Esophagus muscularis mucosa (tissue), 4 donors: ENCODE measurements at regions not wholly inside any gene's neighbourhood (a gene's known extent, or its start where the extent isn't known, plus 50 kb on each side); places are given as distances from the start of the nearest gene placed in this dataset.

Source experiments
- DNase-seq: peaks from one replicate; pipeline ENCODE4 v3.0.0-alpha.2; 2017; ENCODE audit errors: extremely low spot score
- H3K27ac ChIP-seq, 4 donors: fragments of 200-600 bp; sonication (generic); replicated peaks in 1 of 4; 1 replicate in 3 of 4; 2 replicates in 1 of 4; pipeline ENCODE4 v1.5.1; 2016 to 2019; ENCODE audit warnings: mild to moderate bottlenecking in 1 of 4
- H3K27me3 ChIP-seq, 4 donors: fragments of 200-600 bp; sonication (generic); one replicate each; pipeline versions ENCODE4 v1.5.1 to v1.6.0; 2016 to 2019
- H3K36me3 ChIP-seq, 4 donors: fragments of 200-600 bp; sonication (generic); one replicate each; pipeline ENCODE4 v1.5.1; 2016 to 2019
- H3K4me1 ChIP-seq, 4 donors: fragments of 200-600 bp; sonication (generic); one replicate each; pipeline ENCODE4 v1.5.1; 2016 to 2019
- H3K4me3 ChIP-seq, 4 donors: fragments of 200-600 bp; sonication (generic); 1 replicate in 2 of 4; 2 replicates in 2 of 4; pipeline ENCODE4 v1.5.1; 2016 to 2019; ENCODE audit warnings: mild to moderate bottlenecking in 4 of 4, moderate library complexity in 1 of 4
- H3K9me3 ChIP-seq, 4 donors: fragments of 200-600 bp; sonication (generic); 1 replicate in 3 of 4; 2 replicates in 1 of 4; pipeline ENCODE4 v1.5.1; 2016 to 2019
- EP300 ChIP-seq: sonication (generic); formaldehyde crosslinking; IDR thresholded peaks from one replicate; pipeline ENCODE4 v1.6.1; 2017; ENCODE audit warnings: antibody characterized with exemption
- POLR2A ChIP-seq: fragments of 450-650 bp; IDR thresholded peaks from one replicate; pipeline ENCODE4 v1.6.1; 2017; ENCODE audit warnings: antibody characterized with exemption, moderate library complexity, mild to moderate bottlenecking, low read depth
- POLR2AphosphoS5 ChIP-seq, 2 donors: sonication (generic); formaldehyde crosslinking; IDR thresholded peaks; one replicate each; pipeline ENCODE4 v1.6.1; 2017; ENCODE audit warnings: antibody characterized with exemption in 2 of 2
- WGBS: methylation state at CpG from one replicate; pipeline ENCODE4 v1.1.5; 2018; 5-methylcytosine and 5-hydroxymethylcytosine counted together
- intact Hi-C: fragments of 100-400 bp; cut with DNase I; formaldehyde crosslinking; loops from one replicate; pipeline ENCODE4 v1.15.1; 2023
- TF ChIP-seq, protein P1 (sequence below), 3 experiments: fragments of 200-600 bp in 2 of 3; fragments of 450-650 bp in 1 of 3; sonication (generic) in 2 of 3; IDR thresholded peaks; one replicate each; pipeline ENCODE4 v1.5.1; 2017 to 2019; ENCODE audit warnings: antibody characterized with exemption in 3 of 3, mild to moderate bottlenecking in 2 of 3, moderate library complexity in 1 of 3

DNA sequence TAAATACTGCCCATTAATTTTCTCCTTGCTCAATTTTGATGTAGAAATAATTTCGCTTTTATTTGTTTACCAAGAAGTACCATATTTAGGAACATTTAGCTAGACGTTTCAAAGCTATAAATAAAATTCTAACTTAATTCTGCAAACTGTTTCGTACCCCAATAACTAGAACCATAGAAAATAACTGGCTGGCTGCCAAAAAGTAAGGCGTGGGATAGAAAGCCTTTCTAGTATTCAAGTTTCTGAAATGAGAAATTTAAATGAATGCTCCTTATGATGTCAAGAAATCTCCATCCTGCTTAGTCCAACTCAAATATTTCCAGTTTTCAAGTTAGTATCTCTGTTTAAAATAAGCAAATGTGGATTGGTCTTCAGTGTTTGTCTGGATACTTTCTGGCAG is 167.4 kb downstream of the FBXO8 start:
- WGBS, result 58% methylated on average over 4 of the region's 4 CpGs
- peaks cover 0 to 34% (median 31%) of the 10 kb centered on the region in 4 donors for H3K4me1 ChIP-seq
- H3K9me3 ChIP-seq, result no peaks in the 10 kb centered on the region
- H3K36me3 ChIP-seq, result no peaks in the 10 kb centered on the region
- no peaks in the 10 kb centered on the region for H3K27me3 ChIP-seq
- no peak overlapping the region for H3K4me3 ChIP-seq
- DNase-seq, result no peak
- intact Hi-C loops, result no loop called here
- TF ChIP-seq POLR2A (no peak), POLR2AphosphoS5 (IDR thresholded peaks at IDR 0.05) (no peak), EP300 (no peak)
- TF ChIP-seq, protein P1, sequence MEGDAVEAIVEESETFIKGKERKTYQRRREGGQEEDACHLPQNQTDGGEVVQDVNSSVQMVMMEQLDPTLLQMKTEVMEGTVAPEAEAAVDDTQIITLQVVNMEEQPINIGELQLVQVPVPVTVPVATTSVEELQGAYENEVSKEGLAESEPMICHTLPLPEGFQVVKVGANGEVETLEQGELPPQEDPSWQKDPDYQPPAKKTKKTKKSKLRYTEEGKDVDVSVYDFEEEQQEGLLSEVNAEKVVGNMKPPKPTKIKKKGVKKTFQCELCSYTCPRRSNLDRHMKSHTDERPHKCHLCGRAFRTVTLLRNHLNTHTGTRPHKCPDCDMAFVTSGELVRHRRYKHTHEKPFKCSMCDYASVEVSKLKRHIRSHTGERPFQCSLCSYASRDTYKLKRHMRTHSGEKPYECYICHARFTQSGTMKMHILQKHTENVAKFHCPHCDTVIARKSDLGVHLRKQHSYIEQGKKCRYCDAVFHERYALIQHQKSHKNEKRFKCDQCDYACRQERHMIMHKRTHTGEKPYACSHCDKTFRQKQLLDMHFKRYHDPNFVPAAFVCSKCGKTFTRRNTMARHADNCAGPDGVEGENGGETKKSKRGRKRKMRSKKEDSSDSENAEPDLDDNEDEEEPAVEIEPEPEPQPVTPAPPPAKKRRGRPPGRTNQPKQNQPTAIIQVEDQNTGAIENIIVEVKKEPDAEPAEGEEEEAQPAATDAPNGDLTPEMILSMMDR (IDR thresholded peaks at IDR 0.05), result no peak
- H3K27ac ChIP-seq, result no peak overlapping the region

DNA sequence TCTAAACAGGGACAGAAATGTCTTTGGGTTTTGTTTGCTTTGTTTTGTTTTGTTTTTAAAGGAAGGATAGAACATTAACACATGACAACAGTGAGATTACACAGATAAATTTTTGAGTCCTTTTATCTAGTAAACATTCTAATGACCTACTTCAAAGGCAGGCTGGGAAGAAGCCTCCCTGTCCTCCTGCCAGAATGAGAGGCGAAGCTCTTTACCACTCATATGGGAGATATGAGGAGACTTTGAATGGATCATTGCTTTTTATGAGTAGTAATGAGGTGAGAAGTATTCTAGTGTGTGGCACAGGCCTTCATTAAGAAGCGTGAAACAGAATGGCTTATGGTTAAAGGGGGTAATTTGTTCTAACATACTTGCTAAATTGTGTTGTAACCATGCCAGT is 172.0 kb downstream of the FBXO8 start:
- 62% methylated on average over 2 of the region's 2 CpGs for WGBS
- Histone ChIP-seq H3K4me3 (no peak overlapping the region), H3K4me1 (peaks cover 0 to 31% (median 16%) of the 10 kb centered on the region in 4 donors), H3K27ac (peak overlapping the region in 3 of 4 donors; percentile 2 to 27 (median 22)), H3K9me3 (no peaks in the 10 kb centered on the region), H3K27me3 (no peaks in the 10 kb centered on the region), H3K36me3 (no peaks in the 10 kb centered on the region)
- intact Hi-C loops, result no loop called here
- DNase-seq, result no peak
- TF ChIP-seq EP300, result no peak
- TF ChIP-seq, protein P1 (IDR thresholded peaks at IDR 0.05), result no peak
- TF ChIP-seq POLR2AphosphoS5 (IDR thresholded peaks at IDR 0.05), result no peak
- TF ChIP-seq POLR2A, result no peak

DNA sequence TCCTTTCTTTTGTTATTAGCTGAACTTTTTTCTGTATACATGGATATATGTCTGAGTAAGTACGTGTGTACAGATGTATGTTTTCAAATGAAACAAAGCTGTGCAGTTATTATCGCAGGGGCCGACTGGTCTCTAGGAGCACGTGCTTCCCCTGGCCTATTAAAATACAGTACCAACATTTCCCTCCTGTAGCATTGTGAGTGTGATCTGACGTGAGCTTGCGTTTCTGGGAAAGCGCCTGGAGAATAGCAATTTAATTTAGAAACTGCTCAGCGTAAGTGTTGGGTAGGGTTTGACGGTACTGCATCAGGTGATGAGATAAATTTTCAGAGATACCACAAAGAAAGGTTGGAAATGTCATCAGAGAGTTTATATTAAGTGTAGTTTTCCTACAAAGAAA is 173.3 kb downstream of the FBXO8 start:
- 55% methylated on average over 9 of the region's 9 CpGs for WGBS

DNA sequence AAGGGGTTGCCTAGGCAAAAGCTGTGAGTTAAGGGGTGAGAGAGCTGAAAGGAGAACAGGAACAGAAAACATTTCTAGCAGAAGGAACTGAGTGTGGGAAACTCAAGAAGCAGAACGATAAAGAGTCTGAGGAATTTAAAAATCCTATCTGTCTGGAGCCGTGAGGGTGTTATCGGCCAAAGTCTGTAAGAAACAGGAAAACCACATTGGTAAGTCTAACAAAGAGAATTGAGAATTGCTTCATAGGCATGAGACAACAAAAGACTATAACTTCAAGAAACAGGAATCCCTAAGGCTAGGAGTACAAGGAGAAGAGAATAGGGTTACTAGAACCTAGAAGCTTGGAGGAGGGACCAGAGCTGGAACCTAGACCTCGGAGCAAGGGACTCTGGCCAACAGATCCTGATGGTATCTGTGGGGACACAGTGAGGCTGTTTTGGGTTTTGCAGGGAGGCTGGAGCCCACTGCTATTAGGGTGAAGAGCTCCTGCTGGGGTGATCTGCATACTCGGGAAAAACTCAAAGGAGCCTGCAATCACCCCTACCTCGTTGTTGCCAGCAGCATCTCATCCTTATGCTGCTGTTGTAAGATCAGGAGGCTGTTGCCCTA is 175.6 kb downstream of the FBXO8 start:
- WGBS, result 60% methylated on average over 6 of the region's 6 CpGs

More for the DNA sequence above, 173.3 kb downstream of the FBXO8 start:
- intact Hi-C loops, result no loop called here
- no peak for DNase-seq
- H3K4me1 ChIP-seq, result peaks cover 0 to 27% (median 16%) of the 10 kb centered on the region in 4 donors
- no peak overlapping the region for H3K4me3 ChIP-seq
- H3K9me3 ChIP-seq, result no peaks in the 10 kb centered on the region
- TF ChIP-seq POLR2AphosphoS5 (IDR thresholded peaks at IDR 0.05) (no peak), POLR2A (no peak), EP300 (no peak)
- TF ChIP-seq, protein P1 (IDR thresholded peaks at IDR 0.05), result no peak
- H3K27ac ChIP-seq, result no peak overlapping the region
- H3K36me3 ChIP-seq, result no peaks in the 10 kb centered on the region
- no peaks in the 10 kb centered on the region for H3K27me3 ChIP-seq

More for the DNA sequence above, 175.6 kb downstream of the FBXO8 start:
- no peaks in the 10 kb centered on the region for H3K27me3 ChIP-seq
- no peaks in the 10 kb centered on the region for H3K36me3 ChIP-seq
- no peak for DNase-seq
- TF ChIP-seq POLR2AphosphoS5 (IDR thresholded peaks at IDR 0.05) (no peak), POLR2A (no peak), EP300 (no peak)
- TF ChIP-seq, protein P1 (IDR thresholded peaks at IDR 0.05), result no peak
- intact Hi-C loops, result no loop called here
- H3K4me1 ChIP-seq, result peaks cover 0 to 27% (median 16%) of the 10 kb centered on the region in 4 donors
- H3K27ac ChIP-seq, result no peak overlapping the region
- H3K9me3 ChIP-seq, result no peaks in the 10 kb centered on the region
- H3K4me3 ChIP-seq, result no peak overlapping the region
